ENCODE measurements at regions not wholly inside any gene's neighbourhood (a gene's known extent, or its start where the extent isn't known, plus 50 kb on each side); places are given as distances from the start of the nearest gene placed in this dataset.

DNA sequence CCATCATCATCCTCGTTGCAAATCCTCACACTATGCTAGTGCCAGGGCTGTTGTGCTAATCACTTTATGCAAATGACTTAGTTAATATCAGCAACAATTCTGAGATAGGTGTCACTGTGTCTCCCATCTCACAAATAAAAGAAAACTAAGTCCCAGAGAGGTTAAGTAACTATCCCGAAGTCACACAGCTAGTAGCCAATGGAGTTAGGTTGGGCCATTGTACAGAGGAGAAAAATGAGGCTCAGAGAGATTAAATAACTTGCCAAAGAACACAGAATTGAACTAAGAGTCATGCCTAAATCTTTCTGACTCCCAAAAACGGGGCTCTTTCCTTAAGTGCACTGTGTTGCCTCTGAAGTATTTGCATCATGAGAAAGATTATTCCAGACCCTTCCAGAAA, 146.4 kb downstream of the MIS18A start:
- no peaks in the 10 kb centered on the region for H3K36me3 ChIP-seq (ENCODE audit: control insufficient read depth, insufficient read depth, low read length)
- intact Hi-C loops (cut with micrococcal nuclease; ENCODE audit: unreplicated experiment), result no loop called here
- no peak overlapping the region for H3K4me3 ChIP-seq (ENCODE audit: low read depth, low read length)
- no peak for DNase-seq
- Mint-ChIP-seq H3K4me3 (ENCODE audit: unreplicated experiment) (no peak overlapping the region), H3K27me3 (ENCODE audit: insufficient read depth, unreplicated experiment) (peaks cover 10% of the 10 kb centered on the region), H3K27ac (ENCODE audit: unreplicated experiment) (no peak overlapping the region), H3K36me3 (ENCODE audit: insufficient read depth, unreplicated experiment) (no peaks in the 10 kb centered on the region), H3K9me3 (ENCODE audit: unreplicated experiment) (peaks cover 11% of the 10 kb centered on the region), H3K4me1 (ENCODE audit: low read depth, unreplicated experiment) (peaks cover 7% of the 10 kb centered on the region)
- H3K4me1 ChIP-seq, result no peaks in the 10 kb centered on the region
- POLR2A ChIA-PET, result no interaction called here
- BruUV-seq (replicated peaks), result no TSS peak
- 0 out of 2 replicates have a peak, but pooled peaks cover 5% of the 10 kb centered on the region for H3K9me3 ChIP-seq
- no peaks in the 10 kb centered on the region for H3K27me3 ChIP-seq (replicated peaks; ENCODE audit: control insufficient read depth, insufficient read depth, low read length)
- CTCF ChIA-PET, result no interaction called here
- TF ChIP-seq, protein P1, sequence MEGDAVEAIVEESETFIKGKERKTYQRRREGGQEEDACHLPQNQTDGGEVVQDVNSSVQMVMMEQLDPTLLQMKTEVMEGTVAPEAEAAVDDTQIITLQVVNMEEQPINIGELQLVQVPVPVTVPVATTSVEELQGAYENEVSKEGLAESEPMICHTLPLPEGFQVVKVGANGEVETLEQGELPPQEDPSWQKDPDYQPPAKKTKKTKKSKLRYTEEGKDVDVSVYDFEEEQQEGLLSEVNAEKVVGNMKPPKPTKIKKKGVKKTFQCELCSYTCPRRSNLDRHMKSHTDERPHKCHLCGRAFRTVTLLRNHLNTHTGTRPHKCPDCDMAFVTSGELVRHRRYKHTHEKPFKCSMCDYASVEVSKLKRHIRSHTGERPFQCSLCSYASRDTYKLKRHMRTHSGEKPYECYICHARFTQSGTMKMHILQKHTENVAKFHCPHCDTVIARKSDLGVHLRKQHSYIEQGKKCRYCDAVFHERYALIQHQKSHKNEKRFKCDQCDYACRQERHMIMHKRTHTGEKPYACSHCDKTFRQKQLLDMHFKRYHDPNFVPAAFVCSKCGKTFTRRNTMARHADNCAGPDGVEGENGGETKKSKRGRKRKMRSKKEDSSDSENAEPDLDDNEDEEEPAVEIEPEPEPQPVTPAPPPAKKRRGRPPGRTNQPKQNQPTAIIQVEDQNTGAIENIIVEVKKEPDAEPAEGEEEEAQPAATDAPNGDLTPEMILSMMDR (IDR thresholded peaks at IDR 0.05; ENCODE audit: insufficient read depth in 1 of 2, low read depth in 1 of 2, low read length in 1 of 2, severe bottlenecking in 1 of 2, unreplicated experiment in 1 of 2), result no peak

DNA sequence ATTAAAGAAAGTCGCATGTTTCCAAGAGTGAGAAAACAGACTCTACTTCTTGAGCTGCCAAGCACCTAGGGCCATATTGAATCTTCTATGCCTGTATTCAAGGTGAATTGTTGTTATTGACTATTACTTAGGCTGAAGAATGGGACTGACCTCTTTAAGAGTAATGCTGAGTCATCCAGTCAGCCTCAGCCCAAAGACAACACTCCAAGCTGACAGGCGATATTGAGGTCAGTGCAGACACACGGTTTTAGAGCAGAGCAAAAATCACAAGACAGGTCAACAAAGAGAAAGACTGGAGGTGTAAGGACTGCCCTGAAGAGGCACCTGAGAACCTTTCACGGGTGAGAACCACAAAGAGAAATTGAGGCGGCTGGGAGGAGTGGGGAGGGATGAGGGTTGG, 146.9 kb downstream of the MIS18A start:
- Mint-ChIP-seq H3K4me1 (ENCODE audit: low read depth, unreplicated experiment) (peaks cover 7% of the 10 kb centered on the region), H3K4me3 (ENCODE audit: unreplicated experiment) (no peak overlapping the region), H3K9me3 (ENCODE audit: unreplicated experiment) (peaks cover 11% of the 10 kb centered on the region), H3K27me3 (ENCODE audit: insufficient read depth, unreplicated experiment) (peaks cover 10% of the 10 kb centered on the region), H3K27ac (ENCODE audit: unreplicated experiment) (no peak overlapping the region), H3K36me3 (ENCODE audit: insufficient read depth, unreplicated experiment) (no peaks in the 10 kb centered on the region)
- BruUV-seq (replicated peaks), result no TSS peak
- no peaks in the 10 kb centered on the region for H3K4me1 ChIP-seq
- intact Hi-C loops (cut with micrococcal nuclease; ENCODE audit: unreplicated experiment), result no loop called here
- no peak overlapping the region for H3K4me3 ChIP-seq (ENCODE audit: low read depth, low read length)
- H3K9me3 ChIP-seq, result 0 out of 2 replicates have a peak, but pooled peaks cover 3% of the 10 kb centered on the region
- no peaks in the 10 kb centered on the region for H3K27me3 ChIP-seq (replicated peaks; ENCODE audit: control insufficient read depth, insufficient read depth, low read length)
- H3K36me3 ChIP-seq (ENCODE audit: control insufficient read depth, insufficient read depth, low read length), result no peaks in the 10 kb centered on the region
- DNase-seq, result no peak
- POLR2A ChIA-PET, result no interaction called here
- TF ChIP-seq, protein P1 (IDR thresholded peaks at IDR 0.05; ENCODE audit: insufficient read depth in 1 of 2, low read depth in 1 of 2, low read length in 1 of 2, severe bottlenecking in 1 of 2, unreplicated experiment in 1 of 2), result no peak
- CTCF ChIA-PET, result no interaction called here

DNA sequence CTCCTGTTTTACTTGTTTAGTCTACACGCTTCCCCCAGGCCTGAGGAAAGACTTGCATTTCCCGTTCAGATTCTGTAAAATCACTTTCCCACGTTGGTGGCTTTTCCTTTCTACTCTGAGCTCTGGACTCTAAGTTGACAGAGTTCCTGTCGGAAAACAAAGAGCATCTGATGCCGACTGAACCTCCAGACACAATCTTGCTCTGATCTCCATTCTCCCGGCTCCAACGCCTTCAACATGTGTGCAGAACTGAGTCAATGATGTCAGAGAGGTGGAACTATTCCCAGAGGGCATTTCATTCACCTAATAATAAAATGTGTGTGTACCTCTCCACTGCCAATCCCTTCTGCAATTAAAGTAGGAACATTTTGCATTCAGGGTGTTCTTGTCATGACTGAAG, 147.7 kb downstream of the MIS18A start:
- no peak for DNase-seq
- intact Hi-C loops (cut with micrococcal nuclease; ENCODE audit: unreplicated experiment), result no loop called here
- ChIA-PET POLR2A (no interaction called here), CTCF (no interaction called here)
- TF ChIP-seq, protein P1 (IDR thresholded peaks at IDR 0.05; ENCODE audit: insufficient read depth in 1 of 2, low read depth in 1 of 2, low read length in 1 of 2, severe bottlenecking in 1 of 2, unreplicated experiment in 1 of 2), result no peak
- Mint-ChIP-seq H3K9me3 (ENCODE audit: unreplicated experiment) (peaks cover 11% of the 10 kb centered on the region), H3K27ac (ENCODE audit: unreplicated experiment) (no peak overlapping the region), H3K27me3 (ENCODE audit: insufficient read depth, unreplicated experiment) (peaks cover 9% of the 10 kb centered on the region), H3K36me3 (ENCODE audit: insufficient read depth, unreplicated experiment) (no peaks in the 10 kb centered on the region), H3K4me1 (ENCODE audit: low read depth, unreplicated experiment) (peaks cover 7% of the 10 kb centered on the region), H3K4me3 (ENCODE audit: unreplicated experiment) (no peak overlapping the region)
- Histone ChIP-seq H3K4me1 (no peaks in the 10 kb centered on the region), H3K4me3 (ENCODE audit: low read depth, low read length) (no peak overlapping the region), H3K36me3 (ENCODE audit: control insufficient read depth, insufficient read depth, low read length) (no peaks in the 10 kb centered on the region), H3K9me3 (no peaks in the 10 kb centered on the region), H3K27me3 (replicated peaks; ENCODE audit: control insufficient read depth, insufficient read depth, low read length) (no peaks in the 10 kb centered on the region)
- no TSS peak for BruUV-seq (replicated peaks)
